PC-3 (cell line): ENCODE measurements at regions not wholly inside any gene's neighbourhood (a gene's known extent, or its start where the extent isn't known, plus 50 kb on each side); places are given as distances from the start of the nearest gene placed in this dataset.
"Not testable (repeated sequence)": the region's sequence is repeated elsewhere in the genome, so short reads cannot be mapped to it uniquely, and the experiment has no call there.

ENCODE experiments used
- ATAC-seq: fragments of 200-7000 bp; cut with Tn5 transposase; 2 replicates; pipeline ENCODE4 v1.9.1; 2020; ENCODE audit warnings: mild to moderate bottlenecking, moderate library complexity
- BruUV-seq: library from RNA; stranded (reverse); fragments of 400-500 nt; replicated peaks from 2 replicates; lab custom pipeline; 2021; lab: Mats Ljungman, UMichigan
- CTCF ChIA-PET: fragments of 300-600 bp; sonication (Branson Sonifier 250); formaldehyde crosslinking; loops from one replicate; lab custom pipeline; 2022; ENCODE audit warnings: antibody characterized with exemption; lab: Charles Lee
- POLR2A ChIA-PET: fragments of 300-600 bp; sonication (Branson Sonifier 250); formaldehyde crosslinking; loops from one replicate; lab custom pipeline; 2022; ENCODE audit warnings: antibody characterized with exemption; ENCODE audit not compliant: unreplicated experiment; lab: Charles Lee
- DNase-seq: peaks from one replicate; pipeline ENCODE4 v3.0.0-alpha.2; 2015
- H2AFZ ChIP-seq: fragments of 300-600 bp; sonication (generic); 2 replicates; pipeline ENCODE4 v1.6.0; 2016; ENCODE audit warnings: antibody characterized with exemption, low read length
- H3F3A ChIP-seq: fragments of 300-600 bp; sonication (generic); one replicate; pipeline ENCODE4 v1.6.0; 2017; ENCODE audit warnings: antibody characterized with exemption, low read length, control low read depth, mild to moderate bottlenecking; ENCODE audit not compliant: unreplicated experiment
- H3K27ac ChIP-seq: fragments of 300-600 bp; sonication (generic); 2 replicates; pipeline ENCODE4 v1.5.1; 2016; ENCODE audit warnings: mild to moderate bottlenecking, low read length
- H3K27me3 ChIP-seq: fragments of 300-600 bp; sonication (generic); 2 replicates; pipeline ENCODE4 v1.6.1; 2016; ENCODE audit warnings: low read length, mixed read lengths
- H3K36me3 ChIP-seq: fragments of 300-600 bp; sonication (generic); 2 replicates; pipeline ENCODE4 v1.6.1; 2016; ENCODE audit warnings: low read depth, mixed run types, low read length, mixed read lengths
- H3K4me1 ChIP-seq: fragments of 300-600 bp; sonication (generic); 2 replicates; pipeline ENCODE4 v1.5.1; 2016; ENCODE audit warnings: low read length; ENCODE audit not compliant: insufficient read depth
- H3K4me2 ChIP-seq: fragments of 300-600 bp; sonication (generic); 2 replicates; pipeline ENCODE4 v1.6.0; 2016; ENCODE audit warnings: low read length
- H3K4me3 ChIP-seq: fragments of 300-600 bp; sonication (generic); 2 replicates; pipeline ENCODE4 v1.5.1; 2016; ENCODE audit warnings: mild to moderate bottlenecking, low read length, mixed read lengths
- H3K79me2 ChIP-seq: fragments of 300-600 bp; sonication (generic); 2 replicates; pipeline ENCODE4 v1.6.1; 2017; ENCODE audit warnings: low read length, mixed read lengths
- H3K9ac ChIP-seq: fragments of 300-600 bp; sonication (generic); 2 replicates; pipeline ENCODE4 v1.6.0; 2016; ENCODE audit warnings: mild to moderate bottlenecking, low read length
- H3K9me2 ChIP-seq: fragments of 300-600 bp; sonication (generic); replicated peaks from 2 replicates; pipeline ENCODE4 v1.6.1; 2016; ENCODE audit warnings: mixed run types, low read length, mixed read lengths
- H3K9me3 ChIP-seq: fragments of 300-600 bp; sonication (generic); 2 replicates; pipeline ENCODE4 v1.6.1; 2016; ENCODE audit warnings: low read length, mixed read lengths
- H4K20me1 ChIP-seq: fragments of 300-600 bp; sonication (generic); 2 replicates; pipeline ENCODE4 v1.6.1; 2016; ENCODE audit warnings: low read length, mixed read lengths
- EZH2 ChIP-seq: fragments of 300-600 bp; sonication (generic); IDR thresholded peaks from one replicate; pipeline ENCODE4 v1.6.1; 2017; ENCODE audit warnings: antibody characterized with exemption, mild to moderate bottlenecking, low read length; ENCODE audit not compliant: unreplicated experiment
- EZH2phosphoT487 ChIP-seq: fragments of 300-600 bp; sonication (generic); IDR thresholded peaks from 2 replicates; pipeline ENCODE4 v1.6.1; 2018; ENCODE audit warnings: mild to moderate bottlenecking, antibody characterized with exemption, low read length, borderline replicate concordance
- intact Hi-C: fragments of 100-400 bp; cut with micrococcal nuclease; formaldehyde crosslinking; loops from 2 replicates; pipeline ENCODE4 v1.9.0; 2023
- TF ChIP-seq, protein P1 (sequence below): fragments of 300-600 bp; sonication (generic); conservative IDR thresholded peaks from 2 replicates; pipeline ENCODE4 v1.5.1; 2017; ENCODE audit warnings: antibody characterized with exemption, low read depth, mild to moderate bottlenecking, low read length

DNA sequence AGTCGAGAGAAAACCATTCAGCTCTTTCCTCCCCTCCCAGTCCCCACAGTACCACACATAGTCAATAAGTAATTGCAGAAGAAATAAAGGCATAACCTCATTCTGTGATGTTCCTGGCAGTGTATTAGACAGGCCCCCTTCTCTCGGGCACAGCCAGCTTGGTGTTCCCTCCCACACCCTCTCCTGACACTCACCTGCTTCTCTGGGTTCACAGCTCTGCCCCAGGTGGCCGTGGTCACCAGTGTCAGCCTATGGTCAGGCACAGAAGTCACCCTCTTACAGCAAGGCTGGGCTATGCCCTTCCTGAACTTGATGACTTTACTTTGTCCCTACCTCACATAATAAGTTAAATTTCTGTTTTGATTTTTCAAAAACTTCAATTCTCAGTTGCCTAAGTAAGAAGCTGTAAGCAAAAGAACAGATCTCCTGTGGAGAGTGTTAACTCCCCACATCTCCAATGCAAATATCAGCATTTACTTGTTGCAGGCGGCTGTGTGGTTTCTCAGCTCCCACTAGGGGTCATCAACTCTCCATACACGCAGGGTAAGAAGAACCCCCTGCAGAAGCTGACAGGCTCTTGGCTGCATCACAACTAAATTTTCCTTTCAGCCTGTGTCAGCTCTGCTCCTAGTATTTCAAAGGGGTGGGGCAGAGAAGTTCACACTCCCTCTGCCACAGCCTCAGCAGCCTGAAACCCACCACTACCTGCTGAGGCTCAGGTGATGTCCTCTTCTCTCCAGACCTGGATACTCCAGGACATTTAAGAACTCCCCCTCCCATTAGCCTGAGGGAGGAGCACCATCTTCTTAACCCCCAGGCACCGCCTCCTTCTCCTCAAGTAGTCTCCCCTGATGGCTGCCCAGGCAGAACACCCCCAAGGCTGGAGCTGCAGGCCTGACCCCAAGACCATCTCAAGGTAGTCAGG, 172.9 kb upstream of the ETV3 start:
- H3K27ac ChIP-seq, BruUV-seq, H4K20me1 ChIP-seq, H3K9me2 ChIP-seq, H3K36me3 ChIP-seq, H3K4me2 ChIP-seq, H3K79me2 ChIP-seq, H2AFZ ChIP-seq, H3K4me1 ChIP-seq, intact Hi-C loops, H3K9me3 ChIP-seq, H3K4me3 ChIP-seq, H3F3A ChIP-seq, POLR2A ChIA-PET, H3K9ac ChIP-seq: not testable (repeated sequence)
- peaks cover 21% of the 10 kb centered on the region for H3K27me3 ChIP-seq
- DNase-seq = peak; percentile 27
- peak; percentile 62 for ATAC-seq
- CTCF ChIA-PET = interaction anchor here (0.6 to 0.8 kb wide), 2 partner anchors 65 to 89 kb away, joined by 3 to 6 read pairs; no protein-coding TSS in a partner anchor
- TF ChIP-seq, protein P1, sequence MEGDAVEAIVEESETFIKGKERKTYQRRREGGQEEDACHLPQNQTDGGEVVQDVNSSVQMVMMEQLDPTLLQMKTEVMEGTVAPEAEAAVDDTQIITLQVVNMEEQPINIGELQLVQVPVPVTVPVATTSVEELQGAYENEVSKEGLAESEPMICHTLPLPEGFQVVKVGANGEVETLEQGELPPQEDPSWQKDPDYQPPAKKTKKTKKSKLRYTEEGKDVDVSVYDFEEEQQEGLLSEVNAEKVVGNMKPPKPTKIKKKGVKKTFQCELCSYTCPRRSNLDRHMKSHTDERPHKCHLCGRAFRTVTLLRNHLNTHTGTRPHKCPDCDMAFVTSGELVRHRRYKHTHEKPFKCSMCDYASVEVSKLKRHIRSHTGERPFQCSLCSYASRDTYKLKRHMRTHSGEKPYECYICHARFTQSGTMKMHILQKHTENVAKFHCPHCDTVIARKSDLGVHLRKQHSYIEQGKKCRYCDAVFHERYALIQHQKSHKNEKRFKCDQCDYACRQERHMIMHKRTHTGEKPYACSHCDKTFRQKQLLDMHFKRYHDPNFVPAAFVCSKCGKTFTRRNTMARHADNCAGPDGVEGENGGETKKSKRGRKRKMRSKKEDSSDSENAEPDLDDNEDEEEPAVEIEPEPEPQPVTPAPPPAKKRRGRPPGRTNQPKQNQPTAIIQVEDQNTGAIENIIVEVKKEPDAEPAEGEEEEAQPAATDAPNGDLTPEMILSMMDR = peak; percentile 54

DNA sequence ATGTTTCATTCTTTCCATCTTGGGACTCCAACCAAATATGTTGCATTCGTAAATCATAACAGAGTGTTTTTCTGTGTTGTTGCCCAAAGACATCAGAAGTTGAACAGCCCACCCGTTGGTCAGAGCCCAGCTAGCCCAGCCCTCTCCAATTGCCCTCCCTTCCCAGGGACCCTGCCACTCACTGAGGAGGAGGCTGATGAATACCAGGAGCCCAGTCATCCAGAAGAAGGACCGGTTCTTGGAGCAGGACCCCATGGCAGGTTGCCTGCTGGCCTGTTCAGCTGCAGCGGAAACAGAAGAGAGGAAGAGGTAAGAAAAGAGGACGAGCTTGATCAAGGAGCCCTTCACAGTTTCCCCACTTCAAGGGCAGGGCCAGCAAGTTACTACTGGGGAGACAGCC, 172.2 kb upstream of the ETV3 start:
- H3F3A ChIP-seq = no peaks in the 10 kb centered on the region
- TF ChIP-seq, protein P1 = no peak
- TF ChIP-seq EZH2 (no peak), EZH2phosphoT487 (no peak)
- H3K4me2 ChIP-seq = no peak overlapping the region
- no peaks in the 10 kb centered on the region for H4K20me1 ChIP-seq
- H3K9me2 ChIP-seq = no peaks in the 10 kb centered on the region
- H2AFZ ChIP-seq = no peak overlapping the region
- ChIA-PET CTCF (interaction anchor here (0.6 kb wide), 1 partner anchor 65 kb away, joined by 3 read pairs; no protein-coding TSS in a partner anchor), POLR2A (no interaction called here)
- no peaks in the 10 kb centered on the region for H3K79me2 ChIP-seq
- no peaks in the 10 kb centered on the region for H3K9me3 ChIP-seq
- intact Hi-C loops = no loop called here
- ATAC-seq = no peak
- H3K9ac ChIP-seq = no peak overlapping the region
- no peak for DNase-seq
- no peak overlapping the region for H3K4me3 ChIP-seq
- no peak overlapping the region for H3K27ac ChIP-seq
- peaks cover 20% of the 10 kb centered on the region for H3K27me3 ChIP-seq
- no TSS peak for BruUV-seq
- no peaks in the 10 kb centered on the region for H3K4me1 ChIP-seq
- no peaks in the 10 kb centered on the region for H3K36me3 ChIP-seq

DNA sequence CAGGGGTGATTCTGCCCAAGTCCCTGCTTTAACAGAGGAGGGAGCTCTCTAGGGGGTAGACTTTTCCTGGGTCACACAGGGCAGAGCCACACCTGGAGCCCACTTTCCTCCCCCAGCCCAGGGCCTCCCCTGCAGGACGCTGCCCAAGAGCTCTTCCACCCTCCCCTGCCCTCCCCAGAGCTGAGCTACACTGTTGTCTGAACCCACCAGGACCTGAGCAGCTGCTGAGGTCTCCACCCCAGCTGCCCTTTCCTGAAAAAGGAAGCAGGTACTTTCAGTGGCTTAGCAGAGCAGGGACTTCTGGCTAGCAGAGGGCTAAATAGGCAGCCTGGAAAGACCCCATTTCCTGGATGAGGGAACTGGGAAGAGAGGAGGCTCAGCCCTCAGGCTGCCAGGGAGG, 169.3 kb upstream of the ETV3 start:
- no peaks in the 10 kb centered on the region for H3F3A ChIP-seq
- POLR2A ChIA-PET = no interaction called here
- intact Hi-C loops = no loop called here
- no peak overlapping the region for H3K4me3 ChIP-seq
- no peak overlapping the region for H3K27ac ChIP-seq
- no peaks in the 10 kb centered on the region for H3K4me1 ChIP-seq
- H3K9me2 ChIP-seq = no peaks in the 10 kb centered on the region
- H3K9ac ChIP-seq = no peak overlapping the region
- DNase-seq = no peak
- no peak overlapping the region for H3K4me2 ChIP-seq
- no peaks in the 10 kb centered on the region for H3K36me3 ChIP-seq
- CTCF ChIA-PET = no interaction called here
- TF ChIP-seq EZH2 = no peak
- no peak for TF ChIP-seq EZH2phosphoT487
- TF ChIP-seq, protein P1 = no peak
- H4K20me1 ChIP-seq = no peaks in the 10 kb centered on the region
- H2AFZ ChIP-seq = no peak overlapping the region
- no peak for ATAC-seq
- H3K79me2 ChIP-seq = no peaks in the 10 kb centered on the region
- H3K27me3 ChIP-seq = peaks cover 37% of the 10 kb centered on the region
- BruUV-seq = no TSS peak
- no peaks in the 10 kb centered on the region for H3K9me3 ChIP-seq
